SK-N-DZ (cell line): ENCODE measurements at regions not wholly inside any gene's neighbourhood (a gene's known extent, or its start where the extent isn't known, plus 50 kb on each side); places are given as distances from the start of the nearest gene placed in this dataset.
"Not testable (repeated sequence)": the region's sequence is repeated elsewhere in the genome, so short reads cannot be mapped to it uniquely, and the experiment has no call there.

ENCODE experiments used
- DNase-seq: peaks from one replicate; pipeline ENCODE4 v3.0.0-alpha.2; 2015; ENCODE audit warnings: low spot score

GRCh38 chr7:86592185-86592584, 51.5 kb upstream of the GRM3 start:
- no peak for DNase-seq

GRCh38 chr7:86574006-86574405, 69.7 kb upstream of the GRM3 start:
- DNase-seq: peak; percentile 54

DNA sequence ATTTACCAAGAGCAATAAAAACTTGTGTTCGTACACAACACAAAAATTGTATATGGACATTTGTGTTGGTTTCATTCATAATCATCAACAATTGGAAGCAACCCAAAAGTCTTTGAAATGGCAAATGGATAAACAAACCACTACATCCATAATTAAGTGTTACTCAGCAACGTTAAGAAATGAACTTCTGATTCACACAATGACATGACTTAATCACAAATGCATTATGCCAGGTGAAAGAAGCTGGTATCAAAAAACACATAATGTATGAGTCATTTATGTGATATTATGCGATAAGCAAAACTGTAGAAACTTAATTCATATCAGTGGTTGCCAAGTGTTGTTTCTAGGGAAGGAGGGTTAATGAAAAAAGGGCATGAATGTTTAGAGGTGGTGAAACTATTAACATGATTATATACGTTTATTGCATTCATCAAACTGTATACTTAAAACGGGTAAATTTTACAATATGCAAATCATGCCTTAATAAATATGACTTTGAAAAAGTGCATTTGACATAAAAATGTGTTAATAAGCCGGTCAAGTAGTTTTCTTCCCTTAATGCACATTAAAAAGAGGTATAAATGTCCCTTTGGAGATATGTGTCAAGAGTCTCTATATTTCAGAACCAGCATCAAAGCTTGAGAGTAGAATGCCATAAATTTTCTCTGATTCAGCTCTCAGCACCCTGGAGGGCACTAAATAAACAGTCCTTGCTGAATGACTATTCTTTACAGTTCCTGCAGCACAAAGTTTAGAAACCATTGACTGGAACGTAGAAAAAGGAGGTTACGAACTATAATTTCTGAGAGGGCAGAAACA, 84.8 kb upstream of the GRM3 start:
- DNase-seq: no peak

GRCh38 chr7:86534641-86535040, 109.1 kb upstream of the GRM3 start:
- DNase-seq: no peak

- DNase-seq: no peak
These were observed 139.5 kb upstream of the GRM3 start for GRCh38 chr7:86504229-86504628.

DNA sequence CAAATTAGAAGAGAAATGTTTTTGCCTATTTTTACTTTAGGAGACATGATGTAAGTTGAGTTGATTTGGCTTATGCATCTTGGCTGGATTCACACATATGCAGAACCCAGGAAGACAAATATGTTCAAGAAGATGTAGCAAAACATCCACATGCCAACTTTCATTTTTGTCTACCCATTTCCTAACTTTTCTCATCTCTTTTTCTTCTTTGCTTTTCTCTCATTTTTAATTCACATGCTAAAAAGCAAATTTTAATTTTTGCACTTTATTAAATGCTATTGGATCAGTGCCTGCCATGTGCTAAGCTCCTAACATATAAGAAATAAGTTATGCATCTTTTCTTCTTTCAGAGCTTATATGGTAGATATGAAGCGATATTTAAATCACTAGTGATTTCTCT, 143.7 kb upstream of the GRM3 start:
- DNase-seq: no peak

DNA sequence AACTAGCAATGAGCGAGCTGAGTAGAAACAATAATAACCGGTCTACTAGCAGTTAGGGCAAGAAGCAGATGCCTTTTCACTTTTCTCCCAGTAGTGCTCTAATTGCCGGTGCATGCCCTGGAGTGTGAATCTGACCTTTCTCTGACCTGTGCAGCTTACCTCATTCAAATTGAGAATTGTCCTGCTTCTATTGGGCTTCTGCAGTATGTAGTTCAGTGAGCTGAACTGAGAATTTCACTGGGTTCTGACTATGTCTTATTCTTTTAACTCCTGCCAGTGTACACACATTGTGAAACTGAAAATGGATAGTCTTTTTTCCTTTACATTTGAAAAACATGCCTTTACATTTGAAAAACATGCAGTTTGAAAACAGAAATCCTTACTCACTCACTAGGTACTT, 157.9 kb upstream of the GRM3 start:
- no peak for DNase-seq

DNA sequence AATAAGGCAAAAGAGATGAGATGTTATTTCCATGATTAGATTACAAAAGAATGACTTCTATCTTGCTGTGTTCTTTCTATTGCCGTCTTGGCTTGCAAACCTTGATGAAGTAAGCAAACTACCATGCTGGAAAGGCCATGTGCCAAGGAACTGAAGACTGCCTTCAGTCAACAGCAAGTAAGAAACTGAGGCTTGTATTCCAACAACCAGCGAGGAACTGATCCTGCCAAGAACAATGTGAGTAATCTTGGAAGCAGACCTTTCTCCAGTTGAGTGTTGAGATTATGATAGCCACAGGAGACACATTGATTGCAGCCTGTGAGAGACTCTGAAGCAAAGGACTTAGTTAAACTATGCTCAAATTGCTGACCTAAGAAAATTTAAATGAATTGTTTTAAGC, 164.6 kb upstream of the GRM3 start:
- DNase-seq: no peak

DNA sequence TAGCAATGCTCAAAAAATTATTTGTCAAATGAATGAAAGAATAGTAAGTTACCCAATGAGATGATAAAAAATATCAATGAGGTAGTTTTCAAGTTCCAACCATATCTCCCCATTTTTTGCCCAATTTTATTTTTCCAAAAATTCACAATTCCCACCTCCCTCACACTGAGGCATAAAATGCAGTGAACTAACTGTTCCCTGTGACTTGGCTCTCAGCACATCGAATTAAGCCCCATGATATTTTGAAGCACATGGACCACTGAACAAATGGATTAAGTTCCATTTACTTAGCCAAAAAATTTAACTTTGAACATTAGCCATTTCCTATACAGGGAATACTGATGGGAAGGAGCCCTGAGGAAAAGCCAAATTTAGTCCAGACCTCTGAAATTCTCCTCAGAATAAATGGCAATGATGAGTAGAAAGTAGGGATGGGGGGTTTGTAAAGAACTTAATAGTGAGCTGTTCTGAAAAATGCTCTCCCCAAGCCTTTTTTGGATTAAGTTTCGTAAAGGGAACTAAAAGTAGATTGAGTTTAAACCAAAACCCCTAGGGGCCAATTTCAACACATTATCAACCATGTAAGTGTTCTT, 166.3 kb upstream of the GRM3 start:
- no peak for DNase-seq

GRCh38 chr7:86470763-86471162, 172.9 kb upstream of the GRM3 start:
- DNase-seq: no peak

DNA sequence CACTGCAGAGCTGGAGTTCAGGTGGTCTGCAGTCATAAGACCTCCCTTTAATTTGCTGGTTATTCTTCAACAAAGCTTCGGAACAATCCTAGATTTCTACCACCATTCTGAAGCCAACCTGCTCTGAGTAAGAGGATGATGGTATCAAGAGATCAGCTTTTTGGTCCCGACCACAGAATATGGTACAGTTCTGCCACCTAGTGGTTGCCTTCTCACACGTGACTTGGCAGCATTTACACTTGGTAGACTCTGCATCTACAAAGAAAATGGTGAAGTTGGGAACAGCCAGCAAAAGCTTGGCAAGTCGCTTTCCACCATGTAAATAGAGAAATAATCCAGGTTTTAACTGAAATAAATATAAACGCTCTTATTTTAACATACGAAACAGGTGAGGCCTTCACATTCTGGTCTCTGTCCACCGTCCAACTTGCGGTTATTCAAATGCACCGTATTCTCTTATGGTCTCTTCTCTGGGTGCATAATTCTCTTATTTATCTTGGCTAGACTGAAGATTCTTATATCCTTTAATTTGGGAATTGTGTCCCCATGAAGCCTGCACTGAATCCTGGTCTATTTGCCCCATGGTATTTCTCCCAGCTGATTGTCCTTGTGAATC, 173.9 kb upstream of the GRM3 start:
- peak; percentile 87 for DNase-seq

DNA sequence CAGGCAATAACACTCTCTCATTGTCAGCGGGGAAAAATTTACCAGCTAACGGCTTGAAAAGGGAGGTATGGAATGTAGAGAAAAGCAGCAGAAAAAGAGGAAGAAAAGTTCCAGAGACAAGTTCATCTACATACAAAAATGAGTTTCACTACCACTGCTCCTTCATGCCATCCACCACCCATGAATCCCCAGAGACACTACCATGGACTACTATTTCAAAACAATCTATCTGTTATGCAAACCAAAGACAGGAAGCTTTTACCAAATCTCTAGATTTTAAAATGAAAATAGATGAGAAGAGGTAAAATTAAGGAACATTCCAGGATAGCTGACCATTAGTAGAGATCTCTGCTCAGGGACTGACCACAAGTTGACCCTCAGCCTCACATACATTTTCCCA, 189.0 kb upstream of the GRM3 start:
- DNase-seq: no peak

DNA sequence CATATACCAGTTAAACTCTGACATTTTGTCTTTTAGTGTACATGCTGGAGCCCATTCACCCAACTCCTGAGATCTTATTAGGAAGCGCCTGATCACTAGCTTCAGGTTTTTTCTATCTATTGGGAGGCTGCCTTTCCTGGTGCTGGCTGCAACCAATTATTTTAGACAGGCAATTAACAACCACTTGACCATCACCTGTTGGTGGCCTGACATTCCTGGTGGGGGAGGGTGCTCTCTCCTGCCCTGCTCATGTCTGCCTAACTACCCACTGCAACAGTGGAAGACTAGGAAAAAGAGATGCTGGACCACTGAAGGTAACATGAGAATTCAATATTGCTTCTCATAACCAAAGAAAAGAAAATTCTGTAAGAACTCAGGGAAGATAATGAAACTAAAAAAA, 190.3 kb upstream of the GRM3 start:
- no peak for DNase-seq

DNA sequence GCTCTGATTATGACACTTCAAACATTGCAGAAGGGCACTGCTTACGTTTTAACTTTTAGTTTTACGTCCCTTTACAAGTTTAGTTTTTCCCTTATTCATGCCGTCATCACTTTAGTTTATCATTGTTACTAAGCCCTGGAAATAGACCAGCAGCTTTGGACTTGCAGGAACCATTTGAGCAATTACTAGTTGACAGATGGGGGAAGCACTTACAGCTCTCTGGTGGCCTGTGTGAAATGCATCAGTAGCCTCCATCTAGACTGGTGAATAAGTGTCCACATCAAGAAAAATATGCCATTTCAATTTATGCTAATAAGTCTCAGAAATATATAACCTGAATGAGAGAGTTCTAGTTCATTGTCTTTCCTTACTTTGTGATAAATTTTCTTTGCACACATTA, 194.9 kb upstream of the GRM3 start:
- DNase-seq: no peak

DNA sequence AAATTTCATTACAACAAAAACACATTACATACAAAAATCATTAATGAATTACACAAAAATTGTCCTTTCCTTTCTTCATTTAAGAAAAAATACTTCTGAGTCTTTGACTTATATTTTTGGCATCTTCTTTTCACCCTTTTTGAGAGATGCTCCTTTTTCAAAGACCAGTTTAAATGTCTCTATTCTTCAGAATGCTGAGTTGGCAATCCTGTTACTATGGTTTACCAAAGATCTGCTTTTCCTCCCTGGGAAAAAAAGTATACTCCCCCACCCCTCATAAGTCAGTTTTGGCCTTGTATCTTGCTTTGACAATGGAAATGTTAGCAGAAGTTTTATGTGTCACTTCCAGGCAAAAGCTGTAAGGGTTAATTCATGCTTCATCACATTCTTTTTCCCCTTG, 198.4 kb upstream of the GRM3 start:
- DNase-seq: no peak

GRCh38 chr7:86444245-86444644, 199.5 kb upstream of the GRM3 start:
- no peak for DNase-seq

GRCh38 chr7:86440420-86440819, 203.3 kb upstream of the GRM3 start:
- DNase-seq: not testable (repeated sequence)

GRCh38 chr7:86437951-86438450, 205.7 kb upstream of the GRM3 start:
- DNase-seq: no peak

- DNase-seq: no peak
These were observed 211.9 kb upstream of the GRM3 start for GRCh38 chr7:86431761-86432160.

DNA sequence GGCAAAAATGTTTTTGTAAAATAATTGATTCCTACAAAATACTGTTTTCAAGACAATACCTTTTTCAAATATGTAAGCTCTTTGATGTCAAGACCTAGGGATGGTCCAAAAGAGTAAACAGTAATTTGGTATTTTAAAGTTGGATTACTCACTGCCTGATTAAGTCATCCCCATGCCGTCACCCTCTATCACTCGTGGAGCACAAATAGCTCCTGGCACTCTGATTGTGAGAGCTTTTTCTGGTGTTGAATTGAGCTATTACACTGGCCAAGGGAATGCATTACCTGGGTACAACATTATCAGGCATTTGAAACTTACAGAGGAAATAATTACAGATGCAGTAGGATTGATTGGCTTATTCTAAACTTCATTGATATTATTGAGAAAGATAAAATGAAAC, 231.9 kb upstream of the GRM3 start:
- DNase-seq: no peak

DNA sequence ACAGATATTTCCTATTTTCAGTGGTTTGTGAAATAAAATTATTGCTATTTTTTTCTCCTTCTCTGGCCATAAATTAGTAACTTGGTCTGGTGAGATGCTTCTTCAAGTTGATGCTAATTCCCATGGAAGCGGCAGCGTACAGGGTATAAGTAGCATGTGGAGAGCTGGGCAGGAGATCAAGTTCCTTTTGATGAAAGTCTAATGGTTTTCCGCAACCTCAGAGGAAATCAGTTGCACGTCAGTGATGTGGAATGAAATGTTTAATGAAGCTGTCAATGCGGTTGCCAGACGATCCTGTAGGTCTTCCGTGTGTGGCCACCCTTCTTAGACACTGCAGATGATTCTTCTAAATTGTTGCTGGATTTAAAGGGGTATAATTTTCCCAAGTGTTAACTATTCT, 236.4 kb upstream of the GRM3 start:
- DNase-seq: no peak

DNA sequence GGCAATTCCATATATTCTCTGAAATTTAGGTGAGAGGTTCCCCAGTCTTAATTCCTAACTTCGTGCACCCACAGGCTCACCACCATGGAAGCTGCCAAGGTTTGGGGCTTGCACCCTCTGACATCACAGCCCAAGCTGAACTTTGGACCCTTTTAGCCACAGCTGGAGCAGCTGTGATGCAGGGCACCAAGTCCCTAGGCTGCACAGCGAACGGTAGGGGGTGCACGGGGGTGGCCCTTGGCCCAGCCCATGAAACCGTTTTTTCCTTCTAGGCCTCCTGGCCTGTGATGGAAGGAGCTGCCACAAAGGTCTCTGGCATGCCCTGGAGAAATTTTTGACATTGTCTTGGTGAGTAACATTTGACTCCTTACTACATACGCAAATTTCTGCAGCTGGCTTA, 251.9 kb upstream of the GRM3 start:
- no peak for DNase-seq

DNA sequence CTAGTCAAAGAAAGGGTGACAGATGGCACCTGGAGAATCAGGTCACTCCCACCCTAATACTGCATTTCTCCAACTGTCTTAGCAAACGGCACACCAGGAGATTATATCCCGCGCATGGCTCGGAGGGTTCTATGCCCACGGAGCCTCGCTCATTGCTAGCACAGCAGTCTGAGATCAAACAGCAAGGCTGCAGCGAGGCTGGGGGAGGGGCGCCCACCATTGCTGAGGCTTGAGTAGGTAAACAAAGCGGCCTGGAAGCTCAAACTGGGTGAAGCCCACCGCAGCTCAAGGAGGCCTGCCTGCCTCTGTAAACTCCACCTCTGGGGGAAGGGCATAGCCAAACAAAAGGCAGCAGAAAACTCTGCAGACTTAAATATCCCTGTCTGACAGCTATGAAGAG, 268.1 kb upstream of the GRM3 start:
- DNase-seq: not testable (repeated sequence)
